DMS153 treated with DMSO at 0.1 percent for 48 hours (cell line): ENCODE measurements at regions not wholly inside any gene's neighbourhood (a gene's known extent, or its start where the extent isn't known, plus 50 kb on each side); places are given as distances from the start of the nearest gene placed in this dataset.
A peak's percentile ranks its signal among the peaks of the same experiment; 100 is the strongest.
"Not testable (repeated sequence)": the region's sequence is repeated elsewhere in the genome, so short reads cannot be mapped to it uniquely, and the experiment has no call there.

Source experiments
- DNase-seq: peaks from one replicate; lab custom pipeline; 2025; ENCODE audit not compliant: unreplicated experiment; lab: John Stamatoyannopoulos, UW

GRCh38 chr4:71081192-71081591, 87.7 kb downstream of the DCK start:
- no peak for DNase-seq

- DNase-seq: no peak
Observed at GRCh38 chr4:71093745-71094144, 100.3 kb downstream of the DCK start.

GRCh38 chr4:71094201-71094600, 100.8 kb downstream of the DCK start:
- DNase-seq: no peak

GRCh38 chr4:71095141-71095540, 101.7 kb downstream of the DCK start:
- DNase-seq: no peak

- no peak for DNase-seq
Observed at GRCh38 chr4:71095545-71095944, 102.1 kb downstream of the DCK start.

GRCh38 chr4:71107726-71108125, 114.3 kb downstream of the DCK start:
- DNase-seq: no peak

- DNase-seq: peak; percentile 42
Observed at GRCh38 chr4:71110499-71110898, 117.0 kb downstream of the DCK start.

GRCh38 chr4:71111133-71111532, 117.7 kb downstream of the DCK start:
- DNase-seq: not testable (repeated sequence)

GRCh38 chr4:71113294-71113693, 119.8 kb downstream of the DCK start:
- no peak for DNase-seq

GRCh38 chr4:71120831-71121524, 127.5 kb downstream of the DCK start:
- no peak for DNase-seq

GRCh38 chr4:71123951-71124350, 130.5 kb downstream of the DCK start:
- DNase-seq: no peak

- DNase-seq: no peak
Observed at GRCh38 chr4:71125137-71125536, 131.7 kb downstream of the DCK start.

GRCh38 chr4:71126719-71127118, 133.3 kb downstream of the DCK start:
- DNase-seq: no peak

- no peak for DNase-seq
Observed at GRCh38 chr4:71130827-71131603, 137.6 kb downstream of the DCK start.

- DNase-seq: no peak
Observed at GRCh38 chr4:71132486-71132885, 139.0 kb downstream of the DCK start.

- DNase-seq: no peak
Observed at GRCh38 chr4:71133491-71133890, 140.0 kb downstream of the DCK start.

- DNase-seq: no peak
Observed at GRCh38 chr4:71136071-71136470, 142.6 kb downstream of the DCK start.

- no peak for DNase-seq
Observed at GRCh38 chr4:71138007-71138615, 144.7 kb downstream of the DCK start.

- DNase-seq: no peak
Observed at GRCh38 chr4:71140563-71140962, 147.1 kb downstream of the DCK start.

GRCh38 chr4:71141125-71141524, 147.7 kb downstream of the DCK start:
- DNase-seq: no peak

- DNase-seq: no peak
Observed at GRCh38 chr4:71147261-71147660, 153.8 kb downstream of the DCK start.

- DNase-seq: no peak
Observed at GRCh38 chr4:71148545-71148944, 155.1 kb downstream of the DCK start.
